ENCODE measurements at regions not wholly inside any gene's neighbourhood (a gene's known extent, or its start where the extent isn't known, plus 50 kb on each side); places are given as distances from the start of the nearest gene placed in this dataset.

GRCh38 chr1:17941431-17942189 is 166.0 kb upstream of the IGSF21 start:
- no peak for TF ChIP-seq CTCF (conservative IDR thresholded peaks at IDR 0.05; ENCODE audit: low read length)
- no peak for DNase-seq (ENCODE audit: low read depth)

GRCh38 chr1:17943506-17943905 is 164.1 kb upstream of the IGSF21 start:
- H3K4me3 ChIP-seq (ENCODE audit: low read length), result no peak overlapping the region
- no peak for TF ChIP-seq CTCF (conservative IDR thresholded peaks at IDR 0.05; ENCODE audit: low read length)
- DNase-seq (ENCODE audit: low read depth), result no peak

More at GRCh38 chr1:17941431-17942189, 166.0 kb upstream of the IGSF21 start:
- H3K4me3 ChIP-seq (ENCODE audit: low read length), result no peak overlapping the region

GRCh38 chr1:17944646-17945045 is 163.0 kb upstream of the IGSF21 start:
- H3K4me3 ChIP-seq (ENCODE audit: low read length), result no peak overlapping the region
- TF ChIP-seq CTCF (conservative IDR thresholded peaks at IDR 0.05; ENCODE audit: low read length), result no peak
- DNase-seq (ENCODE audit: low read depth), result no peak

GRCh38 chr1:17946434-17946833 is 161.2 kb upstream of the IGSF21 start:
- no peak for DNase-seq (ENCODE audit: low read depth)
- no peak overlapping the region for H3K4me3 ChIP-seq (ENCODE audit: low read length)
- TF ChIP-seq CTCF (conservative IDR thresholded peaks at IDR 0.05; ENCODE audit: low read length), result no peak

- TF ChIP-seq CTCF (conservative IDR thresholded peaks at IDR 0.05; ENCODE audit: low read length), result no peak
- DNase-seq (ENCODE audit: low read depth), result no peak
- no peak overlapping the region for H3K4me3 ChIP-seq (ENCODE audit: low read length)
Observed at GRCh38 chr1:17948594-17948993, 159.0 kb upstream of the IGSF21 start.

GRCh38 chr1:17949511-17949910 is 158.1 kb upstream of the IGSF21 start:
- H3K4me3 ChIP-seq (ENCODE audit: low read length), result no peak overlapping the region
- no peak for TF ChIP-seq CTCF (conservative IDR thresholded peaks at IDR 0.05; ENCODE audit: low read length)
- no peak for DNase-seq (ENCODE audit: low read depth)

GRCh38 chr1:17950728-17951127 is 156.9 kb upstream of the IGSF21 start:
- TF ChIP-seq CTCF (conservative IDR thresholded peaks at IDR 0.05; ENCODE audit: low read length), result no peak
- DNase-seq (ENCODE audit: low read depth), result no peak
- H3K4me3 ChIP-seq (ENCODE audit: low read length), result no peak overlapping the region
